Kidney glomerular epithelial cell (primary cell): ENCODE measurements at regions not wholly inside any gene's neighbourhood (a gene's known extent, or its start where the extent isn't known, plus 50 kb on each side); places are given as distances from the start of the nearest gene placed in this dataset.

Experiments
- DNase-seq: peaks from one replicate; lab custom pipeline; 2025; lab: John Stamatoyannopoulos, UW

DNA sequence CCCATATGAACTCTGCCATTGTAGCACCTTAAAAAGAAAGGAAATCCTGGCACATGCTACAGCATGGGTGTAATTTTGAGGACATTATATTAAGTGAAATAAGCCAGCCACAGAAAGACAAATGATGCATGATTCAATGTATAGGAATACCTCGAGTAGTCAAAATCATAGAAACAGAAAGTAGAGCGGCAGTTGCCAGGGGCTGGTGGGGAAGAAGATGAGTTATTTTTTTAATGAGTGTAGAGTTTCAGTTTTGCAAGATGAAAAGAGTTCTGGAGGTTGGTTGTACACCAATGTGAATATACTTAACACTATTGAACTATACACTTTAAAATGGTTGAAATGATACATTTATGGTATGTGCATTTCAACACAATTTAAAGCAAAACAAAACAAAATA lies 133.0 kb downstream of the ZDHHC21 start:
- DNase-seq = no peak

DNA sequence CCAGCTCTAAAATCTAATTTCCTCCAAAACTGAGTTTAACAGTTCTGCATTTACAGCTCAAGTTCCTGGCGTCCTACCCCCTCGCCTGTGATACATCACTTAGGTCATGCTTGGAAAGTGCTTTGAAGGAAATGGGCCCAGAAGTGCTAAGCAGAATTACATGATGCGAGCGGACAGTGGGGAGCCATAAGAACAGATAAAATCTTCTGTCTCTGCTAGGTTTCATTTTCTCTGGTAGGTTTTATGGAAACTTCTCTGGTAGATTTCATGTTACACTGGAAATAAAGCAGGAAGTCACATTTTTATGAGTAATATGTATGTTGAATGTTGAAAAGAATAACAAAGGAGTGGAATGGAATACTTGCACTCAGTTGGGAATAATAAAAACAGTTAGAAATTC lies 138.3 kb downstream of the ZDHHC21 start:
- DNase-seq = no peak

GRCh38 chr9:14547245-14548060 lies 145.8 kb downstream of the ZDHHC21 start:
- no peak for DNase-seq

GRCh38 chr9:14546693-14547092 lies 146.5 kb downstream of the ZDHHC21 start:
- no peak for DNase-seq

DNA sequence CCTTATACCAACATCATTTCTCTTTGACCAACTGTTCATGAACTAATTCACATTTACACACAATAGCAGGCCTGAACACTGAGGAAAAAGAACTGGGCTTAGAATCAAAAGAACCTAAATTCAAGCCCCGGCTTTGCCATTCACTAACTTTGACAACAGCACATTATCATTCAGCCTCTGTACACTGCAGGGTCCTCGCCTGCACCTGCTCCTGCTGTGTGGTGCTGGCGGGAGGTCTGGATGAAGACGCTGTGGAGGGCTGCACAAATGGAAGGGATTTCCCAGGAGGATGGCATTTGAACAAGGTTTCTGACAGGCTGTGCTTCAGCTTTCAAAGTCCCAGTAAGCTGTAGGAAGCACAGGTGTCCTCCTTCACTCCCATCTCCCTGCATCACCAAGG lies 151.2 kb downstream of the ZDHHC21 start:
- DNase-seq = no peak

- DNase-seq = no peak
These were observed 154.7 kb downstream of the ZDHHC21 start for GRCh38 chr9:14538526-14538925.

DNA sequence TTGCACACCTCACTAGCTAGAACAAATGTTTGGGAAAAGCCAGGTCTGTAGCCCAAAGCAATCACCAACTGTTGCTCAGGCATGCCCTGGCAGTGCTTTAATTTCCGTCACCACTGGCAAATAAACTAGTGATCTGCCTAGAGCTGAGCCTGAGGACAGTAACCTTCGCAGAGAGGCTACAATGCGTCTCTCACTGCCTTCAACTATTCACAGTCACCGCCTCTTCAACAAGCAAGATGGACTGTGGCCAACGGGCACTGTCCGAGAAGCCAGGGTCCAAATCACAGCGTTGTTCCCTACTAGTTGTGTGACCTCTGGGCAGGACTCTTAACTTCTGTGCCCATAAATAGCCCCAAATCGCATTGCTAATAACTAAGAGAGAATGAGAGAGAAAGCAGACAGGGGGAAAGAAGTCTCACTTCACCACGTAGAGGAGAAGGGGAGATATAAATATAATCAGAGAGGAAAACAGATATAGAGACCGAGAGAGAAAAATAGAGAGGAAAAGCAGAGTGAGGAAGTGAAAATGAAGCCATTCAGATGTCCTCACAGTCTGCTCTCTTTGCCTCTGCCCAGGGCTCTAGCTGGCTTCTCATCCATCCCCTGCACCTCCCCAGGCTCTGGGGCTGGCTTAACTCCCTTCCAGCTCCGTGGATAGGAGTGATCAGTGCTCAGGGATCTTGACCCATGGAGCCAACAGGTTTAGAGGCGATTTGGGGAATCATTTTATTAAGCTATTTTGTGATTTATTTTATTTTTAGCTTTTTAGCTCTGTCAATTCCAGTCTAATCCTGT lies 157.9 kb downstream of the ZDHHC21 start:
- no peak for DNase-seq

DNA sequence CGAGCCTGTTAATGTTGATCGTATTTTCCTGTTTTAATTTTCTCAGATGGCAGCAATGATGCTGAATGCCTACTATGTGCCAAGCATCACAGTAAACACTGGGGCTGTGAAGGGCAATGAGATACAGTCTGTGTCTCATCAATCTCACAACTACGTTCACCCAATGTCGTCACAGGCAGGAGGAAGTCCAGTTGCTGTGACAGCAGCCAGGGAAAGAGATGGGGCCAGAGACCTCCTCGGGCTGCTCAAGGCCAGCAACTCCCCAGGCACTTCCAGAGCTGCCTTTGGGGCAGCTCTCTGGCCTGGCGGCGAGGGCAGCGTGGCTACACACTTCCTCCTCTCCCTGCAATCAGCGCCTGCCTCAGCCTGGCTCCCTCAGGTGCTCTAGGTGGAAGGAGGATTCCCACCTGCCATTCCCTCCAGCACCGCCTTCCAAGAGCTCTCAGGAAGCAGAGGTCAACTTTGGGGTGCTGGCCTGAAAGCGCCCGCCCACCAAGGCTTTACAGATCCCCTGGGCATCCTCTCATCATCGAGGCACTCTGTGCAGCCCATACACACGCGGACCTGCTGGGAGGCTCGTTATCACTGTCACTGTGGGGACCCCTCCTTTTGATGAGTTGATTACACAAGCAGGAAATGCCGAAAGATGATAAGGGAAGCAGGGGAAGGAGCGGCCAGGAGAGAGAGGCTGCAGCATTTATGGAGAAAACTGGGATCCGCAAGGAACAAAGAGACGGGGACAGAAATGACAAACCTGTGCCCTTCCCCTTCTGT lies 159.2 kb downstream of the ZDHHC21 start:
- no peak for DNase-seq

- DNase-seq = no peak
These were observed 160.6 kb downstream of the ZDHHC21 start for GRCh38 chr9:14532456-14533115.

DNA sequence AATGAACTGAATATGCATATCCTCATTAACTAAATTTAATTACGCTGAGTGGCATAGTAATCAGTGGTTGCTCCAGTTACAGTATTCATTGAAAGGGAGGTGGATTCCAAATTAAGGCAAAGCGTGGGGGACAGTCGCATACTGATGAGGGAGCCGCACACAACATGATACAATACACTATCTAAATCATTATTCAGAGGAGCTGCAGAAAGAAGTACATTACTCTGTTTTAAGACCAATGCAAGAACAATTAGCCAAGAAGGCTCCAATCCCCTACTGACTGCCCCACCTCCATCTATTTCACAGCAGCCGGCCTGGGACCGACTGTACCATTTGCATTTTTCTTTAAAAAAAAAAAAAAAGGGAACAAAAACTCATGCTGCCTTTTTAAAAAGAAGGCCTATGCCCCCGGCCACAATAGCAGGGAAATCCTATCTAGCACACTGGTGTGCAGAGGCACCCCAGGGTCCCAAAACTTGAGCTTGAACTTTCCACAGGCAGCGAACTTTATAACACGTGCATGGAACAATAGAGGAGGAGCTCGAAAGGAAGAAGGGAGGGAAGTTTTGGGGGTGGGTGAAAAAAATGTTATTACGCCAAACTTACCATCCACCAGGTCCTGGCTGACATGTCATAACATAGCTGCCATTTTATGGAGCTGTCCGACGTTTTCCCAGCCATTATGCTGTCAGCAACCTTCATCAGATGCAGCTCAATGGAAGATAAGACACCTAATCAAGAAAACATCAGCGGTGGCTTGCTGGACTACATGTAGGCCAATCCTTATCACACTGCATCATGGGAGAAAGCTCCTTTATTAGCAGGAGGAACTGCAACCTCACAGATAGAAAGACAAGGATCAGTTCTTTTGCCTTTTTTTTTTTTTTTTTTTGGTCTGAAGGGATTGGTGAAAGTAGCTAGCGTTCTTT lies 161.6 kb downstream of the ZDHHC21 start:
- DNase-seq = no peak

GRCh38 chr9:14530841-14531240 lies 162.4 kb downstream of the ZDHHC21 start:
- no peak for DNase-seq

DNA sequence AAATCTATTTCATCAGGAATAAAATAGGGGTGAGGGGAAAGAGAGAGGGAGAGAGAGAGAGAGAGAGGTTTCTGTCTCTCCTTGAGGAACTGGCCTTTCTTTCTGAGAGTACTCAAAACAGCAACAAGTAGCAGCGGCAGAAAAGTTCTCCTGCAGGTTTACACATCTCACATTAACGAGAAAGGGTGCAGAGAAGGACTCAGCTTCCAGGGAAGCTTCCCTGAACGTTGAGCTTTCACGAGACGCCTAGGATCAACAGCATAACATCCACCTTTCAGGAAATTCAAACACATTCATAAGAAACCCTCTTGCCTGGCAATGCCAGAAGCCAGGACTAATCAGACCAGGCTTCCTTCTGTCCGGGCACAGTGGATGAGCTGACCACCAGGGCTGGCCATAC lies 162.9 kb downstream of the ZDHHC21 start:
- no peak for DNase-seq

DNA sequence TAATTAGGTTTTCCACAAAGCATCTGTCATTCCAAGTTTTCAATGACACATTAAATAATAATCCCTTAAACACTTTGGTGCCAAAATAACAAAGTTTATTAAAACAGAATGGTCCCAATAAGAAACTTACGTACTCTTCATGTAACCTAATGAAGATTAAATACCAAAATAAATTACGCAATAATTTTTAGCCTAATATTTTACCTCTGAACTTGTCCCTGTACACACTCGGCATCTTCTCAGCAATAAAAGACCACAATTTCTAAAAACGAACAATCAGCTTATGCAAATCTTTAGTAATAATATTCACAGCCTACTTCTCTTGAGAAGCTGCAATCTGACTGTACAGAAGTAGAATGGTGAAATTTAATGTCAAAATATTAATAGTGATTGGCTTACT lies 163.6 kb downstream of the ZDHHC21 start:
- DNase-seq = no peak

DNA sequence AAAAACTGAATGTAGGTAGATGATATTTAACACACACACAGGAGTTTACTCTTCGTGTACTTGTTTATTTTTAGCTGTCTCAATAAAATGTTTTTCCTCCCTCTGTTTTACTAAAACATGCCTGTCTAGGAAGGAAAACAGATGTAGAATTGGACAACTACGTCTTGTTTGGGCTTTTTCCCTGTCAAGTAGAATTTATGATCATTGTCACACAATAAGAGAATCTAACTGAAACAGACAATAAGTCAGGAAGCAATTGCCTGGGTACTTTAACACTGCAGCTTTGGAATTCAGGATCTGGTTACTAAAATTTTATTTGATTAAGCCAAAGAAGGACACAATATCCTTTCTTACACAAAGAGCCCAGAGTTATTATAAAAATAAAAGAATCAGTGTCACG lies 164.2 kb downstream of the ZDHHC21 start:
- DNase-seq = no peak

DNA sequence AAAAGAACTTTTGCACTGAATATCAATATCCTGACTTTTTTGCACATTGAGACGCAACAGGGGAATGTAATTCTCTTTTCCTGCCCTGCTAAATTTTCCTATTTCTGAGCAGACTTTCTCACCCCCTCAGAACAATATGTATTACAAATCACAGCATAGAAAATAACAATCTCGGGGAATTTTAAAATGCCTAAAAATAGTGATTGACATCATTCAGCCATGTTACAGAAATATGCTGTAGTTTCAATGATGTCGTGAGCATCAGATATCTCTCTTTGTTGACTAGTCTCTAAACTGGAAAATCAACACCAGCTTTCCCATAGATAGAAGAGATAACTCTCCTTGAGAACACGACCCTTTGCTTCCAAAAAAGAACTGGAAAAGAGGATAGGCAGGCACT lies 166.7 kb downstream of the ZDHHC21 start:
- no peak for DNase-seq

GRCh38 chr9:14525856-14526255 lies 167.4 kb downstream of the ZDHHC21 start:
- no peak for DNase-seq

DNA sequence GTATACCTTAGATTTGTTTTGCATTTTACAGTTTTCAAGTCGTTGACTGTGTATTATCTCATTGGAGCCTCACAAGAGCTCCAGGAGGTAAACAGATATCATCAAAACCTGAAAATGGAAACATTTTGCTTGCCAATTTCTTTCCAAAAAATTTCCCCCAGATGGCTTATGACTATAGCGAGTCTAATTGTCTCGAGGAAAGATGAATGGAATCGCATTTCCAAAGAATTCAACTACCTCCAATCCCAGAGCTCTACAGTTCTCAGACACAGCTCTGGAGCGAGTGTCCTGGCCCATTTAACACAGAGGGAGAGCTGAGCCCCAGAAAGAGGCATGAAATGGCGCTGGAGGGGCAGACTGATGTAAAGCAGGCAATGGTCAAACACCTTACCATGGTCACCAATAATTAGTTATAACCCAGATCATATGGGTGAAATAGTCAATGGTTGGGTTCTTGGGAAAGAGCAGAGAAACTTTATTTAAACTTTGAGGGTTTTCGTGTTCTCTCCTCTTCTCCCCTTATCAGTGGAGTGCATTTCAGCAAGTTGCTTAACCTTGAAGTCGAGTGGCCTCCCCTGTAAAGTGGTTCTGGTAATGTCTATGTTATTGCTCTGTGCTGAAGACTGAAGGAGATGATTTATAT lies 168.2 kb downstream of the ZDHHC21 start:
- no peak for DNase-seq

DNA sequence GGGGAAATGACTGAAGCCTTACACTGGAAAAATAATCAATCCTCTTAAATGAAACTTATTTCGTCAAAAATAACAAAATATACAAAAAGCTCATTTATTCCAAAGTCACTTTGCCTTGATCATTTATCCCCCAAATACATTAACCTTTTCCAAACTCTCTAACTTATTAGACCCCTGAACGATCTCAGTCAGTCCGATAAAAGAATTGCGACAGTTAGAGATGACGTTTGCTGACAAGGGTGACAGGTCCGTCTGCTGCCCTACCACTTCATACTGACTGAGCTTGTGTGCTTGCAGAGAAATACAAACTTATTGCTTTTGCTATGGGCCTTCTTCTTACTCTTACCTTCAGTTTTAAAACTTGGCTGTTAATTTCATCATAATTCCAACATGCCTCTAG lies 169.7 kb downstream of the ZDHHC21 start:
- DNase-seq = no peak

DNA sequence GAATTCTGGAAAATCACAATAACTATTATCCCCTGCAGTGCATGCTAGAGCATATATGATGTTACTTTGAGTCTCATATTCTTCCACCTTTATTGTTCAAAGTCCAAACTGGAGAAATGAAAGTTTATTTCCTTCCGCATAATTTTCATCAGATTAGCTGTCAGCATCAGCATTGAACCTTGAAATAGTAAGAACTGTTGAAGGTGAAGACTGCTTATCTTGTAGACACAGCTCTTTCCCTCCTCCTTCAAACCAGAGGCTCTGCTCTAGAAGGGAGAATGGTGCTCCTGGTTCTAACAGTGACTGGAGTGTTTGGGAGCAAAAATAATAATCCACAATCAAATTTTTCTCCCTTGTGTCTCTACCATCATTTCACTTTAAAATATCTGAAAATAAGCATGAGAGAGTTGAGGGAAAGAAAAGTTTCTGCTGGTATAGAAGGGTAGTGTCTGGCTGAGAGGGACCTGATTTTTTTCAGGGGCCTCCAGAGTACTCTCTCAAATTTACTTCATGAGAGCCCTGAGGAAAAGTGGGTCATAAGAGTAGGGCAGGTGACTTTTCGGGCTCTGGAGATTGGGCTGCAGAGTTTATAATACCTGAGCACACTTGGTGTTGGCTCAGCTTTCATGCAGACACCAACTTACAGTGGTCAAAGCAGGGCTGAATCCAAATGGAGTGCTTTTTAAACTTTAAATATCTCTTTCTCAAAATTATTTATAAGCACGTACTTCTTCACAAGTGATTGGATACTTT lies 170.4 kb downstream of the ZDHHC21 start:
- DNase-seq = no peak

GRCh38 chr9:14520341-14520740 lies 172.9 kb downstream of the ZDHHC21 start:
- no peak for DNase-seq
